ENCODE measurements at regions not wholly inside any gene's neighbourhood (a gene's known extent, or its start where the extent isn't known, plus 50 kb on each side); places are given as distances from the start of the nearest gene placed in this dataset.

- Histone ChIP-seq H2AFZ (ENCODE audit: low read depth, low read length) (no peak overlapping the region), H4K20me1 (ENCODE audit: insufficient read depth) (no peaks in the 10 kb centered on the region), H3K9me2 (ENCODE audit: insufficient read depth, low read length) (no peaks in the 10 kb centered on the region), H3K9me3 (ENCODE audit: low read length) (no peaks in the 10 kb centered on the region), H3K36me3 (ENCODE audit: insufficient read depth, low read length) (no peaks in the 10 kb centered on the region), H3K27ac (ENCODE audit: low read length) (no peak overlapping the region), H3K4me3 (ENCODE audit: low read length) (no peak overlapping the region), H3K27me3 (ENCODE audit: insufficient read depth, low read depth, low read length) (no peaks in the 10 kb centered on the region), H3F3A (ENCODE audit: insufficient read depth, low read length, poor library complexity, severe bottlenecking) (no peaks in the 10 kb centered on the region), H3K79me2 (replicated peaks; ENCODE audit: insufficient read depth, low read length) (no peaks in the 10 kb centered on the region), H3K9ac (ENCODE audit: low read length) (no peak overlapping the region), H3K4me2 (ENCODE audit: low read length) (no peak overlapping the region)
- TF ChIP-seq SMC3 (conservative IDR thresholded peaks at IDR 0.05; ENCODE audit: poor library complexity) (no peak), EZH2 (IDR thresholded peaks at IDR 0.05; ENCODE audit: borderline replicate concordance, insufficient read depth, low read length, poor library complexity, severe bottlenecking) (no peak)
Measured at GRCh38 chr10:30730306-30730705, 100.8 kb upstream of the LYZL2 start.

GRCh38 chr10:30728766-30729165 lies 99.2 kb upstream of the LYZL2 start:
- TF ChIP-seq POLR2AphosphoS5 (IDR thresholded peaks at IDR 0.05) (no peak), CTCF (IDR thresholded peaks at IDR 0.05; ENCODE audit: poor library complexity, severe bottlenecking) (no peak), MXI1 (conservative IDR thresholded peaks at IDR 0.05; ENCODE audit: poor library complexity, severe bottlenecking) (no peak), SMC3 (conservative IDR thresholded peaks at IDR 0.05; ENCODE audit: poor library complexity) (no peak), REST (IDR thresholded peaks at IDR 0.05; ENCODE audit: borderline replicate concordance) (no peak), EZH2 (IDR thresholded peaks at IDR 0.05; ENCODE audit: borderline replicate concordance, insufficient read depth, low read length, poor library complexity, severe bottlenecking) (no peak), TAF1 (IDR thresholded peaks at IDR 0.05; ENCODE audit: low read depth) (no peak), EP300 (conservative IDR thresholded peaks at IDR 0.05; ENCODE audit: poor library complexity, severe bottlenecking) (no peak), RAD21 (conservative IDR thresholded peaks at IDR 0.05) (no peak)
- Histone ChIP-seq H3K4me3 (ENCODE audit: low read length) (no peak overlapping the region), H3K27ac (ENCODE audit: low read length) (no peak overlapping the region)

GRCh38 chr10:30728127-30728526 lies 98.6 kb upstream of the LYZL2 start:
- Histone ChIP-seq H3K9me3 (ENCODE audit: low read length) (no peaks in the 10 kb centered on the region), H3F3A (ENCODE audit: insufficient read depth, low read length, poor library complexity, severe bottlenecking) (no peaks in the 10 kb centered on the region), H3K79me2 (replicated peaks; ENCODE audit: insufficient read depth, low read length) (no peaks in the 10 kb centered on the region), H3K27ac (ENCODE audit: low read length) (no peak overlapping the region), H3K4me3 (ENCODE audit: low read length) (no peak overlapping the region), H3K36me3 (ENCODE audit: insufficient read depth, low read length) (no peaks in the 10 kb centered on the region), H4K20me1 (ENCODE audit: insufficient read depth) (no peaks in the 10 kb centered on the region), H3K4me2 (ENCODE audit: low read length) (no peak overlapping the region), H3K9me2 (ENCODE audit: insufficient read depth, low read length) (no peaks in the 10 kb centered on the region), H3K9ac (ENCODE audit: low read length) (no peak overlapping the region), H2AFZ (ENCODE audit: low read depth, low read length) (no peak overlapping the region), H3K27me3 (ENCODE audit: insufficient read depth, low read depth, low read length) (no peaks in the 10 kb centered on the region)
- TF ChIP-seq RAD21 (conservative IDR thresholded peaks at IDR 0.05), result no peak
- TF ChIP-seq EP300 (conservative IDR thresholded peaks at IDR 0.05; ENCODE audit: poor library complexity, severe bottlenecking), result no peak
- TF ChIP-seq SMC3 (conservative IDR thresholded peaks at IDR 0.05; ENCODE audit: poor library complexity), result no peak
- no peak for TF ChIP-seq MXI1 (conservative IDR thresholded peaks at IDR 0.05; ENCODE audit: poor library complexity, severe bottlenecking)
- TF ChIP-seq REST (IDR thresholded peaks at IDR 0.05; ENCODE audit: borderline replicate concordance), result no peak

More at GRCh38 chr10:30728766-30729165, 99.2 kb upstream of the LYZL2 start:
- no peaks in the 10 kb centered on the region for H3K9me2 ChIP-seq (ENCODE audit: insufficient read depth, low read length)
- no peaks in the 10 kb centered on the region for H3F3A ChIP-seq (ENCODE audit: insufficient read depth, low read length, poor library complexity, severe bottlenecking)
- no peaks in the 10 kb centered on the region for H4K20me1 ChIP-seq (ENCODE audit: insufficient read depth)
- H2AFZ ChIP-seq (ENCODE audit: low read depth, low read length), result no peak overlapping the region
- H3K4me2 ChIP-seq (ENCODE audit: low read length), result no peak overlapping the region
- H3K36me3 ChIP-seq (ENCODE audit: insufficient read depth, low read length), result no peaks in the 10 kb centered on the region
- H3K9me3 ChIP-seq (ENCODE audit: low read length), result no peaks in the 10 kb centered on the region
- H3K79me2 ChIP-seq (replicated peaks; ENCODE audit: insufficient read depth, low read length), result no peaks in the 10 kb centered on the region
- no peaks in the 10 kb centered on the region for H3K27me3 ChIP-seq (ENCODE audit: insufficient read depth, low read depth, low read length)
- no peak overlapping the region for H3K9ac ChIP-seq (ENCODE audit: low read length)
